ENCODE measurements at regions not wholly inside any gene's neighbourhood (a gene's known extent, or its start where the extent isn't known, plus 50 kb on each side); places are given as distances from the start of the nearest gene placed in this dataset.

DNA sequence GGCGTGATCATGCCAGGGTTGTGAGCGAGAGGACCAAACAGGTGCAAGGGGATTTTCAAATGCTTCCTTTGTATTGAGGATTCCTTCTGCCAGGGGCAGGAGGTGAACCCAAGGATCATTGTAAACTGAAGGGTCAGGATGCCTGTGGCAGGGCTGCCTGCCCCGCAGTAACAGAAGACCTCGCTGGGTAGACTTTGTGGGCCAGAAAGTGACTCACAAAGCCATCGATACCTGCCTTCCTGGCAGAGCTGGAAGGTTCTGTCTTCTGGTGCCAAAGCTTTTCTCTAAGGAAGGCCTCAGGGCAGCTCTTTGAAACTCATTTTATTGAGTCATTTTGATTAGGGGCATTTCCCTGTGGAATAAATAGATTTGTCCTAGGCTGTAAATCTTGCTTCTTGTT lies 223.4 kb downstream of the ICE1 start:
- no peak for DNase-seq (ENCODE audit: extremely low read depth, low read depth)
- TF ChIP-seq, protein P1, sequence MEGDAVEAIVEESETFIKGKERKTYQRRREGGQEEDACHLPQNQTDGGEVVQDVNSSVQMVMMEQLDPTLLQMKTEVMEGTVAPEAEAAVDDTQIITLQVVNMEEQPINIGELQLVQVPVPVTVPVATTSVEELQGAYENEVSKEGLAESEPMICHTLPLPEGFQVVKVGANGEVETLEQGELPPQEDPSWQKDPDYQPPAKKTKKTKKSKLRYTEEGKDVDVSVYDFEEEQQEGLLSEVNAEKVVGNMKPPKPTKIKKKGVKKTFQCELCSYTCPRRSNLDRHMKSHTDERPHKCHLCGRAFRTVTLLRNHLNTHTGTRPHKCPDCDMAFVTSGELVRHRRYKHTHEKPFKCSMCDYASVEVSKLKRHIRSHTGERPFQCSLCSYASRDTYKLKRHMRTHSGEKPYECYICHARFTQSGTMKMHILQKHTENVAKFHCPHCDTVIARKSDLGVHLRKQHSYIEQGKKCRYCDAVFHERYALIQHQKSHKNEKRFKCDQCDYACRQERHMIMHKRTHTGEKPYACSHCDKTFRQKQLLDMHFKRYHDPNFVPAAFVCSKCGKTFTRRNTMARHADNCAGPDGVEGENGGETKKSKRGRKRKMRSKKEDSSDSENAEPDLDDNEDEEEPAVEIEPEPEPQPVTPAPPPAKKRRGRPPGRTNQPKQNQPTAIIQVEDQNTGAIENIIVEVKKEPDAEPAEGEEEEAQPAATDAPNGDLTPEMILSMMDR (IDR thresholded peaks at IDR 0.05; ENCODE audit: low read depth, low read length) = no peak

DNA sequence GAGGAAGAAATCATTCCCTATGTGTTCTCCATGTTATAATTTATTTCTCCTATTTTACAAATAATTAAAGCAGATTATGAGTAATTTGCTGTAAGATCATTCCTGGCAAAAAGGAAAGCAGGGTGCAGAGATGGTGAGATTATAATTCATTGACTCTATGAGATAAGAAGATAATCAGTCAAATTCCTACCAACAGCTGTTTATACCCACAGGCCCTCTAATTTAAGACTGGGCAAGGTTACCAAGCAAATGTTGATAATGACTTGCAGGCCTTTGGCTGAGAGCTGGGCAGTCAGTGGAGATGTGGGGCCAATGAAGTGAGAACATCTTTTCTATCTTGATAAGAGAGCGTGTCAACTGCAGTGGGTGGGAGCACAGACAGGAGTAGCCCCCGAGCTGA lies 222.7 kb downstream of the ICE1 start:
- DNase-seq (ENCODE audit: extremely low read depth, low read depth) = no peak
- TF ChIP-seq, protein P1 (IDR thresholded peaks at IDR 0.05; ENCODE audit: low read depth, low read length) = no peak

DNA sequence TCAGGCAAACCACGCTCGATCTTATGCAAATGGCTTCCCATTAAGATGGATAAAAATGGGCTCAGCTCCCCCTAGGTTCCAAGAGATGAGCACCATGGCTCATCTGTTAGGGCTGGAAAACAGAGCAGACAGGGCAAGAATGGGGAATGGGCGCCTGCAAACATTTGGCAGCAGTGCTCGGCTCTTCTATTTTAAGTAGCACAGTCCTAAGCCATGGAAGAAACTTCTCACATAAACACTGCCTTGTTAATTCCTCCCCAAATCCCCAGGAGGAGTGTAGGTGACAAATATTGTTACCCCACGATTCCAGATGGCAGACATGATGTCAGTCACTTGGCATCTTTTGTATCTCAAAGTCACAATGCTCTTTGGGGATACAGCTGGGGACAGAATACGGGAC lies 221.8 kb downstream of the ICE1 start:
- TF ChIP-seq, protein P1 (IDR thresholded peaks at IDR 0.05; ENCODE audit: low read depth, low read length) = no peak
- DNase-seq (ENCODE audit: extremely low read depth, low read depth) = no peak

DNA sequence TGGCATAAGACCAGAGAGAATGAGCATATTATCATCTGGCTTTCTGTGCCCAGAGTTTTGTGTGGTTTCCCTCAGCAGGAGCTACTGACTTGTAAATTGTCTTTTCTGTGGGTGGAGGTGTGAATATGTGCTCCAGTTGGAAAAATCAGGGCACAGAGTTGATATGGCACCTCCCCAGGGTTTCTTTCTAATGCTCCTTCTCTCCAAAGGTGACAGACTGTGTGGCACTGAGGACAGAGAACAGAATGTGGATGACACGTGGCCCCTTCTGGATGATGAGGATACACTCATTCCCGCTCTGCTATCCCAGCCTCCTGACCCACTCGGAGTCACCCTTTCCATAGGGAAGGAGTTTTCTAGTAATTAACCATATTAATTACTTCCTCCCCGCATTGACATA lies 221.0 kb downstream of the ICE1 start:
- TF ChIP-seq, protein P1 (IDR thresholded peaks at IDR 0.05; ENCODE audit: low read depth, low read length) = no peak
- DNase-seq (ENCODE audit: extremely low read depth, low read depth) = no peak

DNA sequence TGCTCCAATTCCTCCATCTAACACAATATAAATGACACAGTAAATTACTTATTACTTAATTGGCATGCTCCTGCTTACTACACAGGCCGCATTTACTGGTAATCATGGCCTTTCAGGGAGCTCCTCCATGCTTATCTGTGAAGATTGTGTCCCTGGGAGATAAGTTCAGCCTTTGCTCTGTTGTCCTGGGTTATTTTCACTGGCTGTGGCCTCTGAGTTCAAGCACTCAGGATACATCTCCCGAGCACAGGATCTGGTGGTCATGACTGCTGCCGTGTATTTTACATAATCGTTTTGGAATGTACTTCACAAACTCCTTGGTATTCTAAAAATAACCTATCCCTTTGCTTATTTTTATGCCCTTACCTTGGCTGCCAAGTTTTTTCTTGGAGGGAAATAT lies 215.7 kb downstream of the ICE1 start:
- TF ChIP-seq, protein P1 (IDR thresholded peaks at IDR 0.05; ENCODE audit: low read depth, low read length) = no peak
- DNase-seq (ENCODE audit: extremely low read depth, low read depth) = no peak

DNA sequence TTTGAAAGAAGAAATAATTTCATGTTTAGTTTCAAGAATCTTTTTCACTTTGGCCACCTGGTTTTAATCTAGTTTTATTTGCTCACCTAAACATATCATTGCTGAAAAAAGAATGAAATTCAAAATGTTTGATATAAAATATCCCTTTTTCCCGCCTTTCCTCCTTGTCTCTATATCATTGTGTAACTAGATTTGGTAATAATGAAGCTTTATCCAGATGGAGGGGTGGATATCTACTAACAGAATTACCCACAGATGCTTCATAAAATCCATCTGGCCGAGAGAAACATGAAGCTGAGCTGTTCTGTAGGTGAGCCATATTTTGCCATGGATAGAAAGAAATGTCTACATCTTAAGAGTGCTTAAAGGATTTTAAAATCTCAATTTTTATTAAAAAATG lies 214.7 kb downstream of the ICE1 start:
- TF ChIP-seq, protein P1 (IDR thresholded peaks at IDR 0.05; ENCODE audit: low read depth, low read length) = no peak
- DNase-seq (ENCODE audit: extremely low read depth, low read depth) = no peak

DNA sequence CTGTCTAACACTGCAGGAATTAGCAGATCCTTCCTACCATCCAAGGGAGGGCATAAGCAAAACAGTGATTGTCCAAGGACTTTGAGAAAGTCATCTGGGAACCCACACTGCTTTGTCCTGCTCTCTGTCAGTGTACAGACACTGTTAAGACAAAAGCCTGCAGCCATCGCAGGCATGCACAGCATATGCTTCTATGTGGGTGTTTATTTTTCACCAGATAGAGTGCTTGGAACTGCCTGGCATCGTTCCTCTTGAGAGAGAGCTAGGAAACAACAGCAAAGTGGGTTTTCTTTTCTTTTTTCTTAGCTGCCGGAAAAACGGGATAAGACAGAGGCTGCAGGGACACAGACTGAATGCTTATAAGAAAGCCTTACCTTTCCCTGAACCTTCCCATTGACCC lies 212.3 kb downstream of the ICE1 start:
- TF ChIP-seq, protein P1 (IDR thresholded peaks at IDR 0.05; ENCODE audit: low read depth, low read length) = no peak
- no peak for DNase-seq (ENCODE audit: extremely low read depth, low read depth)
